ENCODE measurements at regions not wholly inside any gene's neighbourhood (a gene's known extent, or its start where the extent isn't known, plus 50 kb on each side); places are given as distances from the start of the nearest gene placed in this dataset.
"Not testable (repeated sequence)": the region's sequence is repeated elsewhere in the genome, so short reads cannot be mapped to it uniquely, and the experiment has no call there.

GRCh38 chr12:97076912-97077311 lies 169.9 kb downstream of the NEDD1 start:
- not testable (repeated sequence) for TF ChIP-seq POLR2A (IDR thresholded peaks at IDR 0.05; ENCODE audit: borderline replicate concordance, extremely low read depth, insufficient read depth, insufficient read length); CTCF (IDR thresholded peaks at IDR 0.05 in 2 of 3, conservative IDR thresholded peaks at IDR 0.05 in 1 of 3; ENCODE audit: borderline replicate concordance in 1 of 3, insufficient read depth in 1 of 3, low read depth in 2 of 3, low read length in 2 of 3)

Measured in HCT116 (cell line).